Suprapubic skin (tissue), 4 donors: ENCODE measurements at regions not wholly inside any gene's neighbourhood (a gene's known extent, or its start where the extent isn't known, plus 50 kb on each side); places are given as distances from the start of the nearest gene placed in this dataset.
"Not testable (repeated sequence)": the region's sequence is repeated elsewhere in the genome, so short reads cannot be mapped to it uniquely, and the experiment has no call there.

Experiments used
- CTCF ChIP-seq, 2 donors: fragments of 200-600 bp in 1 of 2; fragments of 450-650 bp in 1 of 2; sonication (generic) in 1 of 2; IDR thresholded peaks; one replicate each; pipeline ENCODE4 v1.5.1; 2016 to 2019; ENCODE audit warnings: antibody characterized with exemption in 2 of 2, mild to moderate bottlenecking in 1 of 2, moderate library complexity in 1 of 2
- POLR2A ChIP-seq, 2 donors: fragments of 450-650 bp; IDR thresholded peaks; one replicate each; pipeline ENCODE4 v1.6.1; 2017; ENCODE audit warnings: antibody characterized with exemption in 2 of 2, mild to moderate bottlenecking in 2 of 2, moderate library complexity in 2 of 2
- POLR2AphosphoS5 ChIP-seq, 3 donors: sonication (generic); formaldehyde crosslinking; IDR thresholded peaks; one replicate each; pipeline ENCODE4 v1.6.1; 2017; ENCODE audit warnings: antibody characterized with exemption in 3 of 3

- peak in 1 of 2 donors; percentile 7 for TF ChIP-seq CTCF (IDR thresholded peaks at IDR 0.05)
- not testable (repeated sequence) for TF ChIP-seq POLR2A, POLR2AphosphoS5 (IDR thresholded peaks at IDR 0.05)
Measured at GRCh38 chr11:3564383-3564782, 77.4 kb downstream of the ART5 start.
